ENCODE measurements at regions not wholly inside any gene's neighbourhood (a gene's known extent, or its start where the extent isn't known, plus 50 kb on each side); places are given as distances from the start of the nearest gene placed in this dataset.

- POLR2A ChIA-PET (ENCODE audit: low non-redundant PET): no interaction called here
Measured at GRCh38 chr5:58268268-58268667, 191.6 kb downstream of the PLK2 start.

GRCh38 chr5:58266402-58266801 is 193.5 kb downstream of the PLK2 start:
- TF ChIP-seq CTCF (conservative IDR thresholded peaks at IDR 0.05; ENCODE audit: low read depth, low read length) (no peak), EZH2 (IDR thresholded peaks at IDR 0.05; ENCODE audit: borderline replicate concordance, low read depth, low read length, poor library complexity, severe bottlenecking) (no peak)
- H3K27ac ChIP-seq (ENCODE audit: low read depth, low read length, poor library complexity, severe bottlenecking): no peak overlapping the region
- H3K36me3 ChIP-seq (ENCODE audit: insufficient read depth, low read length, poor library complexity, severe bottlenecking): no peaks in the 10 kb centered on the region
- H3K9me3 ChIP-seq (ENCODE audit: low read depth, low read length, poor library complexity, severe bottlenecking): no peaks in the 10 kb centered on the region
- intact Hi-C loops (cut with micrococcal nuclease; ENCODE audit: unreplicated experiment): no loop called here
- no peak overlapping the region for H3K4me3 ChIP-seq (ENCODE audit: low read depth, low read length, poor library complexity, severe bottlenecking)
- CTCF ChIA-PET: no interaction called here
- no peak for DNase-seq (ENCODE audit: low spot score)
- H3K27me3 ChIP-seq (replicated peaks; ENCODE audit: insufficient read depth, low read depth, low read length, poor library complexity): no peaks in the 10 kb centered on the region
- no peaks in the 10 kb centered on the region for H3K4me1 ChIP-seq (ENCODE audit: insufficient read depth, low read length, poor library complexity, severe bottlenecking)
- POLR2A ChIA-PET (ENCODE audit: low non-redundant PET): no interaction called here
- BruUV-seq (replicated peaks): no TSS peak

More at GRCh38 chr5:58268268-58268667, 191.6 kb downstream of the PLK2 start:
- BruUV-seq (replicated peaks): no TSS peak
- no peaks in the 10 kb centered on the region for H3K36me3 ChIP-seq (ENCODE audit: insufficient read depth, low read length, poor library complexity, severe bottlenecking)
- CTCF ChIA-PET: no interaction called here
- no peaks in the 10 kb centered on the region for H3K9me3 ChIP-seq (ENCODE audit: low read depth, low read length, poor library complexity, severe bottlenecking)
- no peak overlapping the region for H3K27ac ChIP-seq (ENCODE audit: low read depth, low read length, poor library complexity, severe bottlenecking)
- no peaks in the 10 kb centered on the region for H3K27me3 ChIP-seq (replicated peaks; ENCODE audit: insufficient read depth, low read depth, low read length, poor library complexity)
- DNase-seq (ENCODE audit: low spot score): no peak
- H3K4me3 ChIP-seq (ENCODE audit: low read depth, low read length, poor library complexity, severe bottlenecking): no peak overlapping the region
- TF ChIP-seq CTCF (conservative IDR thresholded peaks at IDR 0.05; ENCODE audit: low read depth, low read length) (no peak), EZH2 (IDR thresholded peaks at IDR 0.05; ENCODE audit: borderline replicate concordance, low read depth, low read length, poor library complexity, severe bottlenecking) (no peak)
- intact Hi-C loops (cut with micrococcal nuclease; ENCODE audit: unreplicated experiment): no loop called here
- H3K4me1 ChIP-seq (ENCODE audit: insufficient read depth, low read length, poor library complexity, severe bottlenecking): no peaks in the 10 kb centered on the region

GRCh38 chr5:58265246-58265930 is 194.5 kb downstream of the PLK2 start:
- Histone ChIP-seq H3K4me3 (ENCODE audit: low read depth, low read length, poor library complexity, severe bottlenecking) (no peak overlapping the region), H3K36me3 (ENCODE audit: insufficient read depth, low read length, poor library complexity, severe bottlenecking) (no peaks in the 10 kb centered on the region), H3K27me3 (replicated peaks; ENCODE audit: insufficient read depth, low read depth, low read length, poor library complexity) (no peaks in the 10 kb centered on the region), H3K27ac (ENCODE audit: low read depth, low read length, poor library complexity, severe bottlenecking) (no peak overlapping the region), H3K9me3 (ENCODE audit: low read depth, low read length, poor library complexity, severe bottlenecking) (no peaks in the 10 kb centered on the region), H3K4me1 (ENCODE audit: insufficient read depth, low read length, poor library complexity, severe bottlenecking) (no peaks in the 10 kb centered on the region)
- no peak for DNase-seq (ENCODE audit: low spot score)
- CTCF ChIA-PET: no interaction called here
- POLR2A ChIA-PET (ENCODE audit: low non-redundant PET): no interaction called here
- BruUV-seq (replicated peaks): no TSS peak
- TF ChIP-seq EZH2 (IDR thresholded peaks at IDR 0.05; ENCODE audit: borderline replicate concordance, low read depth, low read length, poor library complexity, severe bottlenecking) (no peak), CTCF (conservative IDR thresholded peaks at IDR 0.05; ENCODE audit: low read depth, low read length) (no peak)
- intact Hi-C loops (cut with micrococcal nuclease; ENCODE audit: unreplicated experiment): no loop called here
